ENCODE measurements at regions not wholly inside any gene's neighbourhood (a gene's known extent, or its start where the extent isn't known, plus 50 kb on each side); places are given as distances from the start of the nearest gene placed in this dataset.
A peak's percentile ranks its signal among the peaks of the same experiment; 100 is the strongest.
"Not testable (repeated sequence)": the region's sequence is repeated elsewhere in the genome, so short reads cannot be mapped to it uniquely, and the experiment has no call there.

DNA sequence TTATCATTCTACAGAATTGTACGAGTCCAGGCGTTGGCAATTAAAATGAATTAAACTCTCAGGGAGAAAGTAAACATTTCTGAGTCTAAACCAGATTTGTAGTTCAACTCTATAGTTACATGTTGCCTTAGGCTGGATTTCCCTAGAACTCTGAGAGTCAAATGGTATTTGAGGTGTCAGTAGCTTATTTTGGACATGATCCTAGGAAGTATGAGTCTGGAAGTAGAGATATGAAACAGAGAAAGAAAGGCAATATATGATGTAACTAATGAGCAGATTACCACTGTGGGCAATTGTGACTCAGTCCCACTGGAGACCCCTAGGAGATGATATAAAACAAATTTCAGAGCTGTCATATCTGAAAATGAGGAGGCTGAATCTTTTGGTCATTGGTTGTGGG is 199.1 kb upstream of the UBE2E3 start:
- H3K9me3 Mint-ChIP-seq: peaks cover 2% of the 10 kb centered on the region
- DNase-seq (ENCODE audit: low spot score in 2 of 2) (no peak), ATAC-seq (no peak)
- no peaks in the 10 kb centered on the region for H3K4me1 Mint-ChIP-seq
- H3K36me3 Mint-ChIP-seq: no peaks in the 10 kb centered on the region
- no peak overlapping the region for H3K27ac Mint-ChIP-seq
- H3K4me3 Mint-ChIP-seq: no peak overlapping the region

DNA sequence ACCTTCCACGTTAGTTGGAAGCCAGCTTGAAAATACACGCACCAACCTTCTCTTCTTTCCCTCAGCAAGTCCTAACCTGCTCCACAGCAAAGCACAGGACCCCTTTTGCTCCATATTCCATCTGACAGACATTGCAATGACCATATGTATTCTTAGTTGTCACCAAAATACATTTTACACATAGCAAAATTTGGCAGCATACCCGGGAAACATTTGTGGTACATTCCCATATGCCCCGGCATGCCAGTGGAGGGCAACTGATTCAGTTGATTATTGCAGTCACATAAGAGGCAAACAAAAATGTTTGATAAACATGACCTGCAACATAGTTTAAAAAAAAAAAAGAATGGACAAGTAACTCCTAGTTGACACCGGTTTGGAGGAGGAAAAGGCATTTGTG is 202.1 kb upstream of the UBE2E3 start:
- ATAC-seq: no peak
- H3K27ac Mint-ChIP-seq: no peak overlapping the region
- no peaks in the 10 kb centered on the region for H3K9me3 Mint-ChIP-seq
- H3K36me3 Mint-ChIP-seq: no peaks in the 10 kb centered on the region
- no peak for DNase-seq (ENCODE audit: low spot score in 2 of 2)
- no peaks in the 10 kb centered on the region for H3K4me1 Mint-ChIP-seq
- H3K4me3 Mint-ChIP-seq: no peak overlapping the region

DNA sequence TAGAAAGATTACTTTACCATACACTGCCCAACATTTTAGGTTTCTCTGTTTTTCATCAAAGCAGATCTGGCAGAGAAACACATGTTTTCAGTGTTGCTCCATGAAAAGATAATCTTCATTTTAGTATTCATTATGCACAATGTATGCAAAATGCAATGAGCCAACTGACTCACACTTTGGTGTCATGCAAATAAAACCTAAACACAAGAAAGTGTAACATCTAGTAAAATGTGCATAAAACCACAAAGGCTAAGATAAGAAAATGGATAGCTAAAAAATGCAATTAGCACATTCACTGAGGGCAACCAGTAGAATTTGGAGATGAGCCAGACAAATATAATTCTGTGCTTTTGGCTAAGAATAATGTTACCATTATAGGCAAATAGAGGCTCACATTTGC is 203.5 kb upstream of the UBE2E3 start:
- no peaks in the 10 kb centered on the region for H3K9me3 Mint-ChIP-seq
- ATAC-seq (no peak), DNase-seq (ENCODE audit: low spot score in 2 of 2) (no peak)
- H3K4me3 Mint-ChIP-seq: no peak overlapping the region
- H3K4me1 Mint-ChIP-seq: no peaks in the 10 kb centered on the region
- H3K36me3 Mint-ChIP-seq: no peaks in the 10 kb centered on the region
- no peak overlapping the region for H3K27ac Mint-ChIP-seq

DNA sequence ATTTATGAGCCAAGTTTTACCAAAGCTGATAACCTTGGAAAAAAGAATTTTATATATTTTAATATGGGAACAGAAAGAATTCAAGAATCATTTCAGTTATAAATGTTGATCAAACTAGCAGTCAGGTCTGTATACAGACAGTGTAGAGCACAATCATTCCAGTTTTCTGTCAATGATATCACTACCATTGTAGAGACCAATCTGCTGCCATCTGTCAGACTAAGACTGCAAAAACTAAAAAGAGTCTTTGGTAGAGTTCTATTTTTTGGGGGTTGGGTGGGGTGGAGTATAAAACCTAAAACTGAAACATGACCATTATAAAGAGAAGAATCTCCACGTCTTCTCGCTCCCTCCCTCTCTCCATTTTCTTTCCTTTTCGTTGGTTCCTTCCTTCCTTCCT is 204.7 kb upstream of the UBE2E3 start:
- no peaks in the 10 kb centered on the region for H3K9me3 Mint-ChIP-seq
- H3K36me3 Mint-ChIP-seq: no peaks in the 10 kb centered on the region
- DNase-seq (ENCODE audit: low spot score in 2 of 2) (no peak), ATAC-seq (no peak)
- H3K4me1 Mint-ChIP-seq: no peaks in the 10 kb centered on the region
- no peak overlapping the region for H3K27ac Mint-ChIP-seq
- H3K4me3 Mint-ChIP-seq: no peak overlapping the region

DNA sequence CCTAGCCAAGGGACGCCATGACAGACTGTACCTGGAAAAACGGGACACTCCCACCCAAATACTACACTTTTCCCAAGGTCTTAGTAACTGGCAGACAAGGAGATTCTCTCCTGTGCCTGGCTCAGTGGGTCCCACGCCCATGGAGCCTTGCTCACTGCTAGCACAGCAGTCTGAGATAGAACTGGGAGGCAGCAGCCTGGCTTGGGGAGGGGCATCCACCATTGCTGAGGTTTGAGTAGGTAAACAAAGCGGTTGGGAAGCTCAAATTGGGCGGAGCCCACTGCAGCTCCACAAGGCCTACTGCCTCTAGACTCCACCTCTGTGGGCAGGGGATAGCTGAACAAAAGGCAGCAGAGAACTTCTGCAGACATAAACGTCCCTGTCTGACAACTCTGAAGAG is 215.1 kb upstream of the UBE2E3 start:
- H3K36me3 Mint-ChIP-seq; H3K9me3 Mint-ChIP-seq; DNase-seq (ENCODE audit: low spot score in 2 of 2); H3K4me3 Mint-ChIP-seq; H3K4me1 Mint-ChIP-seq; H3K27ac Mint-ChIP-seq; ATAC-seq: not testable (repeated sequence)

DNA sequence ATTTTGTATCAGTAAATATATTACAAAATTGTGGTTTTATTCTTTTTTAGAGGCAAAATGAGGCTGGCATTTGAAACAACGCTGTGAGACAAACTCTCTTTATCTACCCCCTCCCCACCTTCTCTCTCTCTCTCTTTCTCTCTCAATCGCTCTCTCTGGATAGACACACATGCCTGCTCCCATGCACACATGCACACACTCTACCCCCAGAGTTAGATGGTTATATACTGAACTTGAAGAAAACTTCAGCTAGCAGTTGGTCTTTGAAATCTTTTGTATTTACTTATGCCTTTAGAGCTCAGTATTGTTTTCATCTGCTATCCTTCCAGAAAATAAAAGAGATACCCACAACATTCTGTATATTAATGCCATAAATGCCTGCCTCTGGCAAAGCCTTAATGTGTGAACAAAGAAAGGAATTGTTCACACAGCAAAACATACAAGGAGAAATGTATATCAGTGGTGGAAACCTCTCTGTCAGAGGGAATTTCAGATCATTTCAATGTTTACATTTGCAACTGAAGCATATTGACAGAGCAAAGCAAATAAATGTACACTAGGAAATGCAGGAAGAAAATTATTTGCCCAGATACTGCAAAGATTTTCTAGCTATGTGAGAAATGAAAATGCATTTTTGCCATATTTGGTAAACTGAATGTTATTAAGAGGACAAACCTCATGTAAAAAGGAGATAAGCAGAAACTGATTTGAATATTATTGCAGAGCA is 217.0 kb upstream of the UBE2E3 start:
- Mint-ChIP-seq H3K4me3 (no peak overlapping the region), H3K4me1 (no peaks in the 10 kb centered on the region), H3K9me3 (no peaks in the 10 kb centered on the region), H3K36me3 (no peaks in the 10 kb centered on the region), H3K27ac (no peak overlapping the region)
- ATAC-seq (no peak), DNase-seq (ENCODE audit: low spot score in 2 of 2) (no peak)

DNA sequence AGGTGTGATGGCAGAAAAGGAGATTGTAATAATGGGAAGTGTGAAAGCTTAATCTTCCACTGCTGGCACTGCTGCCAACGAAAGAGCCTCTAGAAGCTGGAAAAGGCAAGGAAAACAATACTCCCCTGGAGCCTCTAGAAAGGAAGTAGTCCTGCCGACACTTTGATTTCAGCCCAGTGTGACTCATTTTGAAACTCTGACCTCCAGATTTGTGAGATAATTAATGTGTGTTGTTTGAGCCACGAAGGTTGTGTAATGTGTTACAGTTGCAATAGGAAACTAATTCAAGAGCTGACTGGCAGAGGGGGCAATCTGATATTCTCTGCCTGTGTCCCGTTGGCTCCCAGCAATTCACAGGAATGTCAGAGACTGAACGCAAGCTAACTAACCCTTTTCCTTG is 219.2 kb upstream of the UBE2E3 start:
- no peak for ATAC-seq
- Mint-ChIP-seq H3K4me1 (no peaks in the 10 kb centered on the region), H3K4me3 (no peak overlapping the region), H3K36me3 (no peaks in the 10 kb centered on the region), H3K27ac (no peak overlapping the region), H3K9me3 (no peaks in the 10 kb centered on the region)
- no peak for DNase-seq (ENCODE audit: low spot score in 2 of 2)

DNA sequence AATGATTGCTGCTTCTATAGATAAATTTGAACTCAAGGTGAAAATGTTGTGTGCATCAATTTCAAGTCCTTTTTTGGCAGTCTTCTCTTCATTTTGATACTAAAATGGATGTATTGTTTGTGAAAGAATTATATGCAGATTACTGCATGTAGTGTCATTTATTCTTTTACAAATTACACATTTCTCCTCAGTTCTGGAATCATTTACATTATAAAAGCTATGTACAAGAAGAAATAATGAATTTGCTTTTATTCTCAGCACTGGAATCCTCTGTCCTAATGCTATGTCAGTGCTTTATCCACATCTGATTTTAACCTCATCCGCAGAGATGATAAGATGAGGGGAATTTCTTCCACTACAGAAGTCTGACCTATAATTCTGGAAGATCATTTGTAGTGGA is 220.8 kb upstream of the UBE2E3 start:
- no peak overlapping the region for H3K27ac Mint-ChIP-seq

DNA sequence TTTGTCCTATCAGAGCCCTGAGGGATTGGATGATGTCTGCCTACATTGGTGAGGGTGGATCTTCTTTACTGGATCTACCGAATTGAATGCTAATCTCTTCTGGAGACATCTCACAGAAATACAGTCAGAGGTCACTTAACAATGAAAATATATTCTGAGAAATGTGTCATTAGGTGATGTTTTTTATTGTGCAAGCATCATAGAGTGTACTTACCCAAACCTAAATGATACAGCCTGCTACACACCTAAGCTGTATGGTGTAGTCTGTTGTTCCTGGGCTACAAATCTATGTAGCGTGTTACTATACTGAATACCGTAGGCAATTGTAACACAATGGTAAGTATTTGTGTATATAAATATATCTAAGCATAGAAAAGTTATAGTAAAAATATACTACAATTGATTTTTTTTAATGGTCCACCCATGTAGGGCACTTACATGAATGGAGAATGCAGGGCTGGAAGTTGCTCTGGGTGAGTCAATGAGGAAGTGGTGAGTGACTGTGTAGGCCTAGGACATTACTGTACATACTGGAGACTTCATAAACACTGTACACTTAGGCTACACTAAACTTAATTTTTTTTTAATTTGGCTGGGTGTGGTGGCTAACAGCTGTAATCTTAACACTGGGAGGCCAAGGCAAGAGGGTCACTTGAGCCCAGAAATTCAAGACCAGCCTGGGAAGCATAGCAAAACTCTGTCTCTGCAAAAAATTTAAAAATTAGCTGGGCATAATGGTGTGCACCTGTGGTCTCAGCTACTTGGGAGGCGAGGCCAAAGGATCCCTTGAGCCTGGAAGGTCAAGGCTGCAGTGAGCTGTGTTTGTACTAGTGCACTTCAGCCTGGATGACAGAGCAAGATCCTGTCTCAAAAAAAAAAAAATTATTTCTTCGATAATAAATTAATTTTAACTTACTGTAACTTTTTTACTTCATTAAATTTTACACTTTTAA is 226.3 kb upstream of the UBE2E3 start:
- no peaks in the 10 kb centered on the region for H3K36me3 Mint-ChIP-seq
- DNase-seq (ENCODE audit: low spot score in 2 of 2) (no peak), ATAC-seq (peak; percentile 56)
- H3K27ac Mint-ChIP-seq: no peak overlapping the region
- H3K4me1 Mint-ChIP-seq: no peaks in the 10 kb centered on the region
- H3K4me3 Mint-ChIP-seq: no peak overlapping the region
- no peaks in the 10 kb centered on the region for H3K9me3 Mint-ChIP-seq

More for the DNA sequence above, 220.8 kb upstream of the UBE2E3 start:
- ATAC-seq (no peak), DNase-seq (ENCODE audit: low spot score in 2 of 2) (no peak)
- no peak overlapping the region for H3K4me3 Mint-ChIP-seq
- no peaks in the 10 kb centered on the region for H3K9me3 Mint-ChIP-seq
- H3K4me1 Mint-ChIP-seq: no peaks in the 10 kb centered on the region
- H3K36me3 Mint-ChIP-seq: no peaks in the 10 kb centered on the region

DNA sequence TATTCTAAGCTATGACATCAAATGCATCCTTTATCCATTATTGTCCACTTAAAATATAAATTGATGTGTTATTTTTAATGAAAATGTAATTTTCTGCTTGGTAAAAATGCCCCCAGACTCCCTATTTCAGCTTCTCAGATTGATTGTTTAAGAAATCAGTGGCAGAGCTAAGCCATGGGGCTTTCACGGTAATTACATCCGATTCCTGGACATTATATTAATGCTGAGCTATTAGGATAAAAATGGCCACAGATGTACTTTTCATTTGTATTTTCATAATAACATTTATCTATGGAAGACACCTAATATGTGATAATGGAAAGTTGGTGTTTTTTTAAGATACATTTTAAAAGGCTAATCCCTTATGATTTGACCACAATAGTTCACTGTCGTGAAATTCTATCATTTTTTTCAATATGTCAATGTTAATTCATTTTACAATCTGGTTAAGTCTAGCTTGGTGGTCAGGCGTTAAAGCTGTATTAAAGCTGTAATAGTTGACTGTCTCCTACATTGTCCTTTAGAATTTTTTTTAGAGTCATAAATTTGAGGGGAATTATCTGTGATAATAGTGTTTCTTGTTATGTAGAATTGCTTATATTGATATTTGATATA is 229.0 kb upstream of the UBE2E3 start:
- Mint-ChIP-seq H3K27ac (no peak overlapping the region), H3K4me3 (no peak overlapping the region), H3K4me1 (no peaks in the 10 kb centered on the region), H3K9me3 (no peaks in the 10 kb centered on the region), H3K36me3 (no peaks in the 10 kb centered on the region)
- DNase-seq (ENCODE audit: low spot score in 2 of 2) (no peak), ATAC-seq (no peak)

DNA sequence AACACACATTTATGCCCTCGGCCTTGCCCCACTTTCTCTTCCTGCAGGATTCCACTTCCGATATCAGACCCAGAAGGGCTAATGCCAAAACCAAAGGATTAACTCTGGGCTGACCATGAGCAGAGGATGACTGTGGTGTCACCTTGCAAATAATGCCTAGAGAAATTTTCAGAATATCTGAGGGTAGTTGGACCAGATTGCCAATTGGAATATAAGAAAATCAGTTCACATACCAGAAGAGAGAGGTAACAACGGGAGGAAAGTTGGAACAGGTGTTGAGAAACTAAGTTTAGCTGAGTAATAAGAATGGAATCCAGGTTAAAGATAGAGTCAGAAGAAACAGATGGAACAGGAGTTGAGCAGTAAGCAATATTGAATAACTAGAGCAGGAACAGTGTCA is 232.7 kb upstream of the UBE2E3 start:
- H3K36me3 Mint-ChIP-seq: no peaks in the 10 kb centered on the region
- H3K4me3 Mint-ChIP-seq: no peak overlapping the region
- no peak for DNase-seq (ENCODE audit: low spot score in 2 of 2)
- ATAC-seq: no peak
- H3K27ac Mint-ChIP-seq: no peak overlapping the region
- H3K9me3 Mint-ChIP-seq: no peaks in the 10 kb centered on the region
- H3K4me1 Mint-ChIP-seq: no peaks in the 10 kb centered on the region

DNA sequence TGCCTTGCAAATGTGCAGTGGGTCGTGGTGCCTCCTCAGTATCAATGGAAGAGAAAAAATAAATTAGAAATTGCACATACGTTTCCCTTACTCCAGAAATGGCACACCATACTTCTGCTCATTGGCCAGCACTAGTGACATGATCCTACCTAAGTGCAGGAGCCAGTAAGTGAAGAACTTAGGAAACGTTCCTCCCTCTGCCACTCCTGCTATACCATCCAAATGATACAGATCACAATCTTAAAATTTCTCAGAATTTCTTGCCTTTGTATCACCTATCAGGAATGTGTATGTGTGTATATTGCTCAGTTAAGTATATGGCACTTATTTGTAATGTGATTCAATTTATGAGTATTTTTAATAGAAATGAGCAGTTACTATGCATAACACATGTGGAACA is 237.0 kb upstream of the UBE2E3 start:
- Mint-ChIP-seq H3K27ac (no peak overlapping the region), H3K36me3 (no peaks in the 10 kb centered on the region), H3K4me1 (no peaks in the 10 kb centered on the region), H3K9me3 (no peaks in the 10 kb centered on the region), H3K4me3 (no peak overlapping the region)
- DNase-seq (ENCODE audit: low spot score in 2 of 2) (no peak), ATAC-seq (no peak)

DNA sequence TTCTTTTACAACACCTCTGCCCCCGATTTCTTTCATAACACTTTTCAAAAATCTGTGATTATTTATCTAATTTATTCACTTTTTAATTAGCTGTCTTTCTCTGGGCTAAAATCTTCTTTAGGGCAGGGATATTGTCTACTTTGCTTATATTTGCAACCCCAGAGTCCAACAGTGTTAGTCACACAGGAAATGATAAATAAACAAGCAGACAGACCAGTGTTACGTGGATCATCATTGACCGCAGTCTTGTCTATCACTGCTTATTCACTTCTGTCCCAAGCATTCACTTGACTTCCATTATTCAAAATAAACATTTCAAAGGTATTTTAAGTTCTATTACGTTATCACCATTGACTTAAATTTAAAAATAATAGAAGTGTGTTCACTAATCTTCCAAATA is 237.6 kb upstream of the UBE2E3 start:
- DNase-seq (ENCODE audit: low spot score in 2 of 2): no peak
- H3K36me3 Mint-ChIP-seq: no peaks in the 10 kb centered on the region
- no peaks in the 10 kb centered on the region for H3K4me1 Mint-ChIP-seq
- no peak for ATAC-seq
- no peak overlapping the region for H3K4me3 Mint-ChIP-seq
- H3K27ac Mint-ChIP-seq: no peak overlapping the region
- no peaks in the 10 kb centered on the region for H3K9me3 Mint-ChIP-seq

DNA sequence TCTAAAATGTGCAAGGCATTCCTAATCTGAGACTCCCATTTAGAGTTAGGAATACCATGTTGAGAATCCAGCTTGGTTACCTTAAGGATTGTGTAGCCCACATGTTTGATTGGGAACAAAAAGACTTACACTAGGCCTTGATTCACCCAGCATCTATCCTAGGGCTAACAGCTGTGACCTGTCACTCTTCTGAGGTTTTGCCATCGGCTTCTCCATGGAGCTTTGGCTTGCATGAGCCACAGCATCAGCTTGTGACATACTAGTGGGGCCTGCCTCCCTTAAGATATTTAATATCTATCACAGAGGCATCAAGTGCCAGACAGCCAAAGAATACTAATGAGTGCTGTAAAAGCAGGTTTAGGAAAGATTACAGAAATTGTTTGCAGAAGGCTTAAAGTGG is 241.3 kb upstream of the UBE2E3 start:
- Mint-ChIP-seq H3K4me3 (no peak overlapping the region), H3K36me3 (no peaks in the 10 kb centered on the region), H3K4me1 (no peaks in the 10 kb centered on the region), H3K9me3 (no peaks in the 10 kb centered on the region), H3K27ac (no peak overlapping the region)
- DNase-seq (ENCODE audit: low spot score in 2 of 2) (no peak), ATAC-seq (no peak)

DNA sequence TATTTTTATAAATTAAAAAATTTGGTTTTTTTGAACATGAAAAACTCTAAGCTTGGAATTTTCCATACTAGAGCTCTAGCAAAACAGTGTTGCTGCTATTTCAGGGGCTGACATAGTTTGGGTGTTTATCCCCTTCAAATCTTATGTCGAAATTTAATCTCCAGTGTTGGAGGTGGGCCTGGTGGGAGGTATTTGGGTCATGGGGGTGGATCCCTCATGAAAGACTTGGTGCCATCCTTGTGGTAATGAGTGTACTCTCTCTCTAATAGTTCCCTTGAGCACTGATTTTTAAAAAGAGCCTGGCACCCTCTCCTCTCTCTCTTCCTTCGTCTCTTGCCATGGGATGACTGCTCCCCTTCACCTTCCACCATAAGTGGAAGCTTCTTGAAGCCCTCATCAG is 244.6 kb upstream of the UBE2E3 start:
- Mint-ChIP-seq H3K36me3 (no peaks in the 10 kb centered on the region), H3K4me1 (no peaks in the 10 kb centered on the region), H3K4me3 (no peak overlapping the region), H3K27ac (no peak overlapping the region), H3K9me3 (no peaks in the 10 kb centered on the region)
- DNase-seq (ENCODE audit: low spot score in 2 of 2) (no peak), ATAC-seq (no peak)

DNA sequence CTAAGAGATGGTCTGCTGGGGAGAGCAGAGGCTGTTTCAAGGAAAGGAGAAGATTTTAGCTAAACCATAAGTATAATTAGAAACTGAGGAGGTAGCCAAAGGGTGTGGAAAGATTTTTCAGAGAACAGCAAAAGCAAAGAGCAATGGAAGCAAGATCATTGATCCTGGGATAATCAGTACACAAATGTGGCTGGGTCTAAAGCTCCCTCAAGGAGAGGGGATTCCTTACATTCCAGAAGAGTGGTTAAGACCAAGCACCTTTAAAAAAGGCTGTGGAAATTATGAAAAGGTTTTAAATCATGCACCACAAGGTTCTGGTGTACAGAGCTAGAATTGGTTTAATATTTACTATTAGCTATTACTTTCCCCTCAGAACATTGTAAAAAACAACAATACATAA is 246.0 kb upstream of the UBE2E3 start:
- DNase-seq (ENCODE audit: low spot score in 2 of 2) (no peak), ATAC-seq (no peak)
- Mint-ChIP-seq H3K27ac (no peak overlapping the region), H3K4me1 (no peaks in the 10 kb centered on the region), H3K4me3 (no peak overlapping the region), H3K9me3 (no peaks in the 10 kb centered on the region), H3K36me3 (no peaks in the 10 kb centered on the region)

Data from stimulated activated effector memory CD8-positive, alpha-beta T cell treated with anti-CD3 and anti-CD28 coated beads, Interleukin-12 subunit alpha, Interleukin-12 subunit beta, amount 100 ng/mL, for 72 hours (primary cell).